H1 (cell line): ENCODE measurements at regions not wholly inside any gene's neighbourhood (a gene's known extent, or its start where the extent isn't known, plus 50 kb on each side); places are given as distances from the start of the nearest gene placed in this dataset.

ENCODE experiments used
- ATF2 ChIP-seq: IDR thresholded peaks from 2 replicates; pipeline ENCODE4 v1.6.1; 2012; ENCODE audit warnings: low read length, inconsistent platforms
- CHD7 ChIP-seq: fragments of 300-600 bp; sonication (generic); IDR thresholded peaks from 2 replicates; pipeline ENCODE4 v1.7.1; 2012; ENCODE audit warnings: low read length, moderate library complexity, mild to moderate bottlenecking, inconsistent platforms; ENCODE audit not compliant: insufficient replicate concordance
- KDM5A ChIP-seq: fragments of 200-600 bp; IDR thresholded peaks from 2 replicates; pipeline ENCODE4 v1.7.1; 2012; ENCODE audit warnings: mild to moderate bottlenecking, low read length, inconsistent platforms, mixed read lengths
- RAD21 ChIP-seq, 2 experiments: IDR thresholded peaks in 1 of 2; conservative IDR thresholded peaks in 1 of 2; 2 replicates each; pipeline ENCODE4 v1.6.1; 2011; ENCODE audit warnings: low read depth in 2 of 2, low read length in 2 of 2, improper control_type of control experiment in 1 of 2, inconsistent platforms in 1 of 2, mild to moderate bottlenecking in 1 of 2, moderate library complexity in 1 of 2
- RXRA ChIP-seq: IDR thresholded peaks from 2 replicates; pipeline ENCODE4 v1.6.1; 2011; ENCODE audit warnings: low read depth, mild to moderate bottlenecking, low read length, moderate library complexity; ENCODE audit not compliant: insufficient read depth
- SAP30 ChIP-seq: fragments of 300-600 bp; sonication (generic); IDR thresholded peaks from 2 replicates; pipeline ENCODE4 v1.7.1; 2012; ENCODE audit warnings: low read length, moderate library complexity, mild to moderate bottlenecking, inconsistent platforms; ENCODE audit not compliant: insufficient read depth, insufficient replicate concordance
- TEAD4 ChIP-seq: IDR thresholded peaks from 2 replicates; pipeline ENCODE4 v1.6.1; 2012; ENCODE audit warnings: low read depth, low read length, inconsistent platforms, mixed read lengths

DNA sequence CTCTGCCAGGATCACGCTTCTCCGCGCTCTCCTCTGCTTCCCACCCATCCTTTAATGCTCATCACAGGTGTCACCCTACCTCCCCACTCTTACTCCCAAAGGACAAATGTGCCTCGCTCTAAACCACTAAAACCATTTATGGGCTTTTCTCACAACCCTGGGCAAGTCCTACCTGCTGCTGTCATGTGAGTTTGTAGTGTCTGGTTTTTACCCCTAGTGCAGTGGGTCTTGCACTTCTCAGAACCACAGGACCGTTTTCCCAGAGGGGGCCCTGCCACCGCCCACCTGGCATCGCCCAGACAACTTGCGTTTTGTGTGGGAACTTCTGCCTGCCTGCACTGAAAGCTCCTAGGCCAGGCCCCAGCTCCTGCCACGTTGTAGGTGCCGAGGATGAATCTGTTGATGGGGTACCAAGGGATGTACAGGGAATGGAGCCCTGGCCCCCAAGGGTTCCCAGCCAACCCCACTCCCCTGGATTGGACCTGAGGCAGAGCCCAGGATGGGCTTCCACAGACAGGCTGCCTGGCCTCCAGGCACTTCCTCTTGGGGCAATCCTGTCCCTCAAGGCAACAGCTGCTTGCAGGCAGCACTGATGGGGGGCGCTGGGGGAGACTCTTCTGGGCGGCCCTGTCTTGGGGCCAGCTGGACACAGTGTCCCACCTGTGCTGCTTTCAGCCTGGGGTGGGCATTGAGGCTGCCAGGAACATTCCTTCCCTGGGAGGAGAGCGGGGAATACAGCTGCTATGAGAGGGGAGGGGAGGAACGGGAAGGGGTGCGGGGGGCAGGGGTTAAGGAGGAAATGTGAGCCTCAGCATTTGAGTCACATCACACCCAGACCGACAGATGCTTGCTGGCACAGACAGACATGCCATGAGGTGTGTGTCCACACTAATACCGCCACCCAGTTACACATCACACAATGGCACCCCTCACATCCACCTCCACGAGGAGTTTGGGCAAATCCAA, 176.3 kb downstream of the ZFP36L2 start (continued):
- TF ChIP-seq CHD7 (no peak), RXRA (no peak), RAD21 (IDR thresholded peaks at IDR 0.05 in 1 of 2, conservative IDR thresholded peaks at IDR 0.05 in 1 of 2; ENCODE audit: low read depth in 2 of 2, low read length in 2 of 2) (no peak), ATF2 (no peak), SAP30 (no peak), KDM5A (no peak), TEAD4 (no peak)
